GM18505 (cell line): ENCODE measurements at regions not wholly inside any gene's neighbourhood (a gene's known extent, or its start where the extent isn't known, plus 50 kb on each side); places are given as distances from the start of the nearest gene placed in this dataset.

Experiments
- ATAC-seq: cut with Tn5 transposase; IDR thresholded peaks from one replicate; pipeline ENCODE4 v1.9.1; 2021; ENCODE audit not compliant: unreplicated experiment
- POLR2A ChIP-seq: IDR thresholded peaks from 4 replicates; pipeline ENCODE4 v1.6.1; 2011; ENCODE audit warnings: borderline replicate concordance; ENCODE audit not compliant: insufficient read depth, insufficient read length; ENCODE audit errors: extremely low read depth

GRCh38 chr9:13879011-13879410 is 434.9 kb downstream of the NFIB start:
- no peak for ATAC-seq

GRCh38 chr9:13878241-13878711 is 435.7 kb downstream of the NFIB start:
- TF ChIP-seq POLR2A = no peak
- ATAC-seq = no peak

More at GRCh38 chr9:13879011-13879410, 434.9 kb downstream of the NFIB start:
- no peak for TF ChIP-seq POLR2A

- ATAC-seq = no peak
- TF ChIP-seq POLR2A = no peak
Measured at GRCh38 chr9:13876741-13877140, 437.2 kb downstream of the NFIB start.

- no peak for TF ChIP-seq POLR2A
- no peak for ATAC-seq
Measured at GRCh38 chr9:13873203-13873602, 440.7 kb downstream of the NFIB start.

GRCh38 chr9:13868336-13868735 is 445.6 kb downstream of the NFIB start:
- TF ChIP-seq POLR2A = no peak
- no peak for ATAC-seq

GRCh38 chr9:13865869-13866268 is 448.1 kb downstream of the NFIB start:
- TF ChIP-seq POLR2A = no peak

GRCh38 chr9:13863112-13863511 is 450.8 kb downstream of the NFIB start:
- TF ChIP-seq POLR2A = no peak
- no peak for ATAC-seq

More at GRCh38 chr9:13865869-13866268, 448.1 kb downstream of the NFIB start:
- ATAC-seq = no peak

- no peak for TF ChIP-seq POLR2A
Measured at GRCh38 chr9:13862654-13863053, 451.3 kb downstream of the NFIB start.

GRCh38 chr9:13860946-13861640 is 452.8 kb downstream of the NFIB start:
- no peak for TF ChIP-seq POLR2A
- ATAC-seq = no peak

More at GRCh38 chr9:13862654-13863053, 451.3 kb downstream of the NFIB start:
- ATAC-seq = no peak

- no peak for ATAC-seq
- TF ChIP-seq POLR2A = no peak
Measured at GRCh38 chr9:13860019-13860418, 453.9 kb downstream of the NFIB start.

- ATAC-seq = no peak
- no peak for TF ChIP-seq POLR2A
Measured at GRCh38 chr9:13857521-13857920, 456.4 kb downstream of the NFIB start.

- no peak for TF ChIP-seq POLR2A
- no peak for ATAC-seq
Measured at GRCh38 chr9:13847270-13847669, 466.7 kb downstream of the NFIB start.

- no peak for ATAC-seq
- no peak for TF ChIP-seq POLR2A
Measured at GRCh38 chr9:13845460-13845859, 468.5 kb downstream of the NFIB start.

- ATAC-seq = no peak
- no peak for TF ChIP-seq POLR2A
Measured at GRCh38 chr9:13841746-13842462, 472.0 kb downstream of the NFIB start.
